ENCODE measurements at regions not wholly inside any gene's neighbourhood (a gene's known extent, or its start where the extent isn't known, plus 50 kb on each side); places are given as distances from the start of the nearest gene placed in this dataset.

GRCh38 chr2:163463411-163463810 is 272.4 kb downstream of the FIGN start:
- H3K36me3 ChIP-seq (replicated peaks in 1 of 2; ENCODE audit: control insufficient read depth in 1 of 2, insufficient read depth in 2 of 2, low read length in 2 of 2) = no peaks in the 10 kb centered on the region
- no peak for DNase-seq
- H3K27ac ChIP-seq (ENCODE audit: low read depth in 1 of 2, low read length in 2 of 2) = no peak overlapping the region
- H3K79me2 ChIP-seq (ENCODE audit: insufficient read depth, low read length) = no peaks in the 10 kb centered on the region
- Mint-ChIP-seq H3K27ac (no peak overlapping the region), H3K4me1 (no peaks in the 10 kb centered on the region), H3K4me3 (no peak overlapping the region), H3K36me3 (no peaks in the 10 kb centered on the region), H3K9me3 (peaks cover 0 to 3% (median 0%) of the 10 kb centered on the region in 7 donors), H3K27me3 (ENCODE audit: low read depth in 3 of 3) (peaks cover 0 to 2% (median 2%) of the 10 kb centered on the region in 3 donors)
- H3K4me3 ChIP-seq (replicated peaks in 1 of 3; ENCODE audit: low read depth in 2 of 3, low read length in 3 of 3) = no peak overlapping the region
- no peaks in the 10 kb centered on the region for H3K4me1 ChIP-seq (ENCODE audit: control insufficient read depth in 1 of 2, insufficient read depth in 2 of 2, low read length in 2 of 2)
- no peak overlapping the region for H3K4me2 ChIP-seq (replicated peaks; ENCODE audit: extremely low read depth, low read length, poor library complexity, severe bottlenecking)
- H2AFZ ChIP-seq (ENCODE audit: insufficient read depth, low read depth, low read length, poor library complexity, severe bottlenecking) = no peak overlapping the region
- no peaks in the 10 kb centered on the region for H4K20me1 ChIP-seq (ENCODE audit: insufficient read depth, low read length)
- no peak for TF ChIP-seq CTCF (IDR thresholded peaks at IDR 0.05)
- intact Hi-C loops (cut with micrococcal nuclease) = no loop called here
- no peaks in the 10 kb centered on the region for H3K27me3 ChIP-seq (ENCODE audit: control insufficient read depth in 2 of 2, insufficient read depth in 2 of 2, low read length in 2 of 2)
- no peak overlapping the region for H3K9ac ChIP-seq (ENCODE audit: insufficient read depth, low read length, poor library complexity, severe bottlenecking)
- whole genome bisulfite sequencing (ENCODE audit: insufficient coverage) = no CpG with 5 or more reads among the region's 3 CpGs
- H3K9me3 ChIP-seq (replicated peaks in 1 of 2; ENCODE audit: control insufficient read depth in 1 of 2, insufficient read depth in 1 of 2, low read length in 2 of 2) = no peaks in the 10 kb centered on the region

GRCh38 chr2:163462993-163463392 is 272.8 kb downstream of the FIGN start:
- intact Hi-C loops (cut with micrococcal nuclease) = no loop called here
- Histone ChIP-seq H4K20me1 (ENCODE audit: insufficient read depth, low read length) (no peaks in the 10 kb centered on the region), H3K9ac (ENCODE audit: insufficient read depth, low read length, poor library complexity, severe bottlenecking) (no peak overlapping the region), H3K4me2 (replicated peaks; ENCODE audit: extremely low read depth, low read length, poor library complexity, severe bottlenecking) (no peak overlapping the region), H3K27me3 (ENCODE audit: control insufficient read depth in 2 of 2, insufficient read depth in 2 of 2, low read length in 2 of 2) (no peaks in the 10 kb centered on the region), H3K4me1 (ENCODE audit: control insufficient read depth in 1 of 2, insufficient read depth in 2 of 2, low read length in 2 of 2) (no peaks in the 10 kb centered on the region), H3K27ac (ENCODE audit: low read depth in 1 of 2, low read length in 2 of 2) (no peak overlapping the region), H3K79me2 (ENCODE audit: insufficient read depth, low read length) (no peaks in the 10 kb centered on the region), H2AFZ (ENCODE audit: insufficient read depth, low read depth, low read length, poor library complexity, severe bottlenecking) (no peak overlapping the region), H3K9me3 (replicated peaks in 1 of 2; ENCODE audit: control insufficient read depth in 1 of 2, insufficient read depth in 1 of 2, low read length in 2 of 2) (no peaks in the 10 kb centered on the region), H3K4me3 (replicated peaks in 1 of 3; ENCODE audit: low read depth in 2 of 3, low read length in 3 of 3) (no peak overlapping the region), H3K36me3 (replicated peaks in 1 of 2; ENCODE audit: control insufficient read depth in 1 of 2, insufficient read depth in 2 of 2, low read length in 2 of 2) (no peaks in the 10 kb centered on the region)
- no peaks in the 10 kb centered on the region for H3K4me1 Mint-ChIP-seq
- no peaks in the 10 kb centered on the region for H3K36me3 Mint-ChIP-seq
- peaks cover 0 to 2% (median 2%) of the 10 kb centered on the region in 3 donors for H3K27me3 Mint-ChIP-seq (ENCODE audit: low read depth in 3 of 3)
- H3K27ac Mint-ChIP-seq = no peak overlapping the region
- WGBS (ENCODE audit: insufficient coverage) = 96% methylated on average over 4 of the region's 5 CpGs
- peaks cover 0 to 3% (median 0%) of the 10 kb centered on the region in 7 donors for H3K9me3 Mint-ChIP-seq
- DNase-seq = no peak
- H3K4me3 Mint-ChIP-seq = no peak overlapping the region
- TF ChIP-seq CTCF (IDR thresholded peaks at IDR 0.05) = no peak

Measured in CD14-positive monocyte (primary cell).